Gastroesophageal sphincter (tissue), 3 donors: ENCODE measurements at regions not wholly inside any gene's neighbourhood (a gene's known extent, or its start where the extent isn't known, plus 50 kb on each side); places are given as distances from the start of the nearest gene placed in this dataset.

Experiments
- EP300 ChIP-seq: sonication (generic); formaldehyde crosslinking; IDR thresholded peaks from one replicate; pipeline ENCODE4 v1.6.1; 2017; ENCODE audit warnings: antibody characterized with exemption, mild to moderate bottlenecking
- POLR2A ChIP-seq, 2 donors: fragments of 450-650 bp; IDR thresholded peaks; one replicate each; pipeline ENCODE4 v1.6.1; 2017; ENCODE audit warnings: antibody characterized with exemption in 2 of 2, mild to moderate bottlenecking in 2 of 2, moderate library complexity in 1 of 2
- POLR2AphosphoS5 ChIP-seq: sonication (generic); formaldehyde crosslinking; IDR thresholded peaks from one replicate; pipeline ENCODE4 v1.6.1; 2017; ENCODE audit warnings: antibody characterized with exemption
- TF ChIP-seq, protein P1 (sequence below), 4 experiments: fragments of 200-600 bp in 2 of 4; fragments of 450-650 bp in 2 of 4; sonication (generic) in 1 of 4; IDR thresholded peaks; one replicate each; pipeline ENCODE4 v1.5.1; 2017 to 2019; ENCODE audit warnings: antibody characterized with exemption in 4 of 4, mild to moderate bottlenecking in 2 of 4, moderate library complexity in 2 of 4

DNA sequence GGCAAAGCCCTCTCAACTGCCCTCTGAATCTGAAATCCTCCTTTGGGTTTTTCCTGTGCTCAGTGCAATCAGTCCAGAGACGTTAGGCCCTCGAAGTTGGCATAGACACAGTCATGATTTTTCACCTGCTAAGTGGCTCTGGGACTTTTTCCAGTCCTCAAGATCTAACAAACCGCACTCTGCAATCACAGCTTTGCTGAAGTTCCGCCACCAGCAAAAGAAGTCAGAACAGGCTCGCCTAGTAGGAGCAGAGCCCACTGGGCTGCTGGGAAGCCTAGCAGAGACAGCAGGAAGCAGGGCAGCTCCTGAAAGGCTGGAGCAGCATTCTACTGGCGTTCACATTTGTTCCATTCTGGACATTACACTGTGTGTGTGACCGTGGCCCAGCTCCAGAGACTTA, 222.8 kb upstream of the KIF2A start:
- TF ChIP-seq, protein P1, sequence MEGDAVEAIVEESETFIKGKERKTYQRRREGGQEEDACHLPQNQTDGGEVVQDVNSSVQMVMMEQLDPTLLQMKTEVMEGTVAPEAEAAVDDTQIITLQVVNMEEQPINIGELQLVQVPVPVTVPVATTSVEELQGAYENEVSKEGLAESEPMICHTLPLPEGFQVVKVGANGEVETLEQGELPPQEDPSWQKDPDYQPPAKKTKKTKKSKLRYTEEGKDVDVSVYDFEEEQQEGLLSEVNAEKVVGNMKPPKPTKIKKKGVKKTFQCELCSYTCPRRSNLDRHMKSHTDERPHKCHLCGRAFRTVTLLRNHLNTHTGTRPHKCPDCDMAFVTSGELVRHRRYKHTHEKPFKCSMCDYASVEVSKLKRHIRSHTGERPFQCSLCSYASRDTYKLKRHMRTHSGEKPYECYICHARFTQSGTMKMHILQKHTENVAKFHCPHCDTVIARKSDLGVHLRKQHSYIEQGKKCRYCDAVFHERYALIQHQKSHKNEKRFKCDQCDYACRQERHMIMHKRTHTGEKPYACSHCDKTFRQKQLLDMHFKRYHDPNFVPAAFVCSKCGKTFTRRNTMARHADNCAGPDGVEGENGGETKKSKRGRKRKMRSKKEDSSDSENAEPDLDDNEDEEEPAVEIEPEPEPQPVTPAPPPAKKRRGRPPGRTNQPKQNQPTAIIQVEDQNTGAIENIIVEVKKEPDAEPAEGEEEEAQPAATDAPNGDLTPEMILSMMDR (IDR thresholded peaks at IDR 0.05), result no peak
- TF ChIP-seq POLR2A (IDR thresholded peaks at IDR 0.05) (no peak), POLR2AphosphoS5 (no peak), EP300 (no peak)
